Adrenal gland (tissue), 5 donors: ENCODE measurements at regions not wholly inside any gene's neighbourhood (a gene's known extent, or its start where the extent isn't known, plus 50 kb on each side); places are given as distances from the start of the nearest gene placed in this dataset.

ENCODE experiments used
- POLR2A ChIP-seq, 2 donors: fragments of 450-650 bp; IDR thresholded peaks; one replicate each; pipeline ENCODE4 v1.6.1; 2017; ENCODE audit warnings: antibody characterized with exemption in 2 of 2, mild to moderate bottlenecking in 2 of 2, moderate library complexity in 1 of 2
- TF ChIP-seq, protein P1 (sequence below), 6 experiments: fragments of 450-650 bp in 4 of 6; fragments of 200-600 bp in 2 of 6; sonication (generic) in 1 of 6; IDR thresholded peaks; 1 replicate in 5 of 6; 2 replicates in 1 of 6; pipeline versions ENCODE4 v1.5.1 to v1.8.0; 2016 to 2021; ENCODE audit warnings: antibody characterized with exemption in 6 of 6, mild to moderate bottlenecking in 2 of 6, moderate library complexity in 1 of 6
- donor health status: DM: no; HTN: no; CAD: no.

DNA sequence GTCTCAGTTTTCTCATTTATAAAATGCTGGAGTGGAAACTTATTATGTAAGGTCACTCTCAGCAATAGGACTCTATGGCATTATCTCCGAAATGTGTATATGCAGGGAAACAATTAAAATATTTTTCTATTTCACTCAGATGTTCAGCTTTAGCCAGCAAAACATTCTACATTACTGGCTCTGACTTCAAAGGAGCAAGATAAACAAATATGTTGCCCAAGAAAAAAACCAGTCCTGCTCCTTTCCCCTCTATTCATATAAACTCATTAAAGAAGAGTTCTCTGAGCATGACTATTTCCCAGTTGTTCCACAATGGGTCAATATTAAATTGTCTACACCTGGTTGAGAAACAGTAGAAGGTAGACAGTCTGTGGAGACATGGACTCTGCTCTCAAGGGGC lies 155.0 kb downstream of the NPR3 start:
- TF ChIP-seq, protein P1, sequence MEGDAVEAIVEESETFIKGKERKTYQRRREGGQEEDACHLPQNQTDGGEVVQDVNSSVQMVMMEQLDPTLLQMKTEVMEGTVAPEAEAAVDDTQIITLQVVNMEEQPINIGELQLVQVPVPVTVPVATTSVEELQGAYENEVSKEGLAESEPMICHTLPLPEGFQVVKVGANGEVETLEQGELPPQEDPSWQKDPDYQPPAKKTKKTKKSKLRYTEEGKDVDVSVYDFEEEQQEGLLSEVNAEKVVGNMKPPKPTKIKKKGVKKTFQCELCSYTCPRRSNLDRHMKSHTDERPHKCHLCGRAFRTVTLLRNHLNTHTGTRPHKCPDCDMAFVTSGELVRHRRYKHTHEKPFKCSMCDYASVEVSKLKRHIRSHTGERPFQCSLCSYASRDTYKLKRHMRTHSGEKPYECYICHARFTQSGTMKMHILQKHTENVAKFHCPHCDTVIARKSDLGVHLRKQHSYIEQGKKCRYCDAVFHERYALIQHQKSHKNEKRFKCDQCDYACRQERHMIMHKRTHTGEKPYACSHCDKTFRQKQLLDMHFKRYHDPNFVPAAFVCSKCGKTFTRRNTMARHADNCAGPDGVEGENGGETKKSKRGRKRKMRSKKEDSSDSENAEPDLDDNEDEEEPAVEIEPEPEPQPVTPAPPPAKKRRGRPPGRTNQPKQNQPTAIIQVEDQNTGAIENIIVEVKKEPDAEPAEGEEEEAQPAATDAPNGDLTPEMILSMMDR (IDR thresholded peaks at IDR 0.05), result no peak
- no peak for TF ChIP-seq POLR2A (IDR thresholded peaks at IDR 0.05)
